ENCODE measurements at regions not wholly inside any gene's neighbourhood (a gene's known extent, or its start where the extent isn't known, plus 50 kb on each side); places are given as distances from the start of the nearest gene placed in this dataset.

GRCh38 chr6:142500250-142500786 lies 198.5 kb downstream of the ADGRG6 start:
- DNase-seq = no peak

- no peak for DNase-seq
Observed at GRCh38 chr6:142501795-142502194, 200.0 kb downstream of the ADGRG6 start.

- no peak for DNase-seq
Observed at GRCh38 chr6:142507065-142507464, 205.3 kb downstream of the ADGRG6 start.

GRCh38 chr6:142510211-142510610 lies 208.4 kb downstream of the ADGRG6 start:
- no peak for DNase-seq

- no peak for DNase-seq
Observed at GRCh38 chr6:142518126-142518525, 216.3 kb downstream of the ADGRG6 start.

GRCh38 chr6:142518761-142519160 lies 217.0 kb downstream of the ADGRG6 start:
- DNase-seq = no peak

DNA sequence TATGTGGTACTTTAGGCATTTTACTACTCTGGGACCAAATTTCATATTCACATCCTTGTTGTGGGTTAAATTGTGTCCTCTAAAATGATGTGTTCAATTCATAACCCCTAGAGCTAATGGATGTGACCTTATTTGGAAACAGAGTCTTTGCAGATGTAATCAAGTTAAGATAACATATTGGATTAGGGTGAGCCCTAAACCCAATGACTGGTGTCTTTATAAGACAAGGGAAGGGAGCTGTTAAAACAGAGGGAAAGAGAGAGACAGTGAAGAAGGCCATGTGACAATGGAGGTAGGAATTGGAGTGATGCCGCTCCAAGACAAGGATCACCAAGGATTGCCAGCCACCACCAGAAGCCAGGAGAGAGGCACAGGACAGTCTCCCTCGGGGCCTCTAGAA lies 220.0 kb downstream of the ADGRG6 start:
- DNase-seq = no peak

- DNase-seq = no peak
Observed at GRCh38 chr6:142523515-142524375, 221.9 kb downstream of the ADGRG6 start.

DNA sequence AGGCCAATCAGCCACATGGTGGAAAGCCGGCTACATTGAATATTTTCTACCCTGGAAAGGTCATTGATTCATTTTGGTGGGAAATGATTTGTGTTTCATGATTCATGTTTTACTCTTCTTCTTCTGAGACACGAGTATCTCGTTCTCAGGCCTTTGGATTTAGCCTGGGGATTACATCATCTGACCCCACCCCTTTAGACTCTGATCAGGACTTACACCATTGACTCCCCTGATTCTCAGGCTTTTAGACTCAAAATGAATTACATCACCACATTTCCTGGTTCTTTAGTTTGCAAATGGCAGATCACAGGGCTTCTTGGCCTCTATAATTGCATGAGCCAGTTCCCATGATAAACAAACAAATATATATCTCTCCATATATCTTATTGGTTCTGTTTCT lies 228.8 kb downstream of the ADGRG6 start:
- DNase-seq = no peak

- no peak for DNase-seq
Observed at GRCh38 chr6:142531727-142532126, 229.9 kb downstream of the ADGRG6 start.

DNA sequence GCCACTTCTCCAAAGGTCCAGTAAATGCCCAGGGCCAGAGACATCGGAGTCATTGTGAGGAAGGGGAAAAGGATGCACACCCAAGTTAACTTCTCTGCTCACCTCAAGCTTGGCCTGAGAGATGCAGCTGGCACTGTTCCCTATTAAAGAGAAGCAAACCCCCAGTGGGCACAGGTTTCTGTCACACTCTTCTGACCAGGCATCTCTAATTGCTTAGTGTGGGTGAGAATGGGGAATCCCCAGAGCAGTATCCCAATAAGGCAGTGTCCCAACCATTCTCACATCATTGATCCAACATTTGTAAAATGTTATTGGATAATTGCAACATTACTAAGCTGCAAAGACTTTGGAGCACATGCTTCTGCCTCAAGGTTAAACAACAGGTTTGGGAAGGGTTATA lies 232.3 kb downstream of the ADGRG6 start:
- DNase-seq = no peak

- no peak for DNase-seq
Observed at GRCh38 chr6:142534484-142534883, 232.7 kb downstream of the ADGRG6 start.

- DNase-seq = no peak
Observed at GRCh38 chr6:142537612-142538478, 236.0 kb downstream of the ADGRG6 start.

- no peak for DNase-seq
Observed at GRCh38 chr6:142542704-142543233, 241.0 kb downstream of the ADGRG6 start.

DNA sequence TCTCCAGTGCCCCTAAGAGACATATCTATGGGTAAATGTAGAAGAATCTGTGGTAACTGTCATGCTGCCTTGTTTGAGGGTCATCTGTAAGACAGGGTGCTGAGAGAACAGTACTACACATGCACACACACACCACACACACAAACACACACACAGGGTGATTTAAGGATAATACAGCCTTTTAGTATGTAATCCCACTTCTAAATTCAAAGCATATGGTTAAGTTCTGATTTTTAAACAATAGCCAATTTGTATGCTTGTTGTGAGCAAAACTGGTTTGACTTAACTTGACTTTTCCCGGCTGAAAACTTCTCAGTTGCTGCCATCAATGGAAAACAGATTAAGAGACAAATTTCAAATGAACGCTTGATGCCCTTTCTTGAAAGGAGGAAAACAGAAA lies 241.8 kb downstream of the ADGRG6 start:
- no peak for DNase-seq

DNA sequence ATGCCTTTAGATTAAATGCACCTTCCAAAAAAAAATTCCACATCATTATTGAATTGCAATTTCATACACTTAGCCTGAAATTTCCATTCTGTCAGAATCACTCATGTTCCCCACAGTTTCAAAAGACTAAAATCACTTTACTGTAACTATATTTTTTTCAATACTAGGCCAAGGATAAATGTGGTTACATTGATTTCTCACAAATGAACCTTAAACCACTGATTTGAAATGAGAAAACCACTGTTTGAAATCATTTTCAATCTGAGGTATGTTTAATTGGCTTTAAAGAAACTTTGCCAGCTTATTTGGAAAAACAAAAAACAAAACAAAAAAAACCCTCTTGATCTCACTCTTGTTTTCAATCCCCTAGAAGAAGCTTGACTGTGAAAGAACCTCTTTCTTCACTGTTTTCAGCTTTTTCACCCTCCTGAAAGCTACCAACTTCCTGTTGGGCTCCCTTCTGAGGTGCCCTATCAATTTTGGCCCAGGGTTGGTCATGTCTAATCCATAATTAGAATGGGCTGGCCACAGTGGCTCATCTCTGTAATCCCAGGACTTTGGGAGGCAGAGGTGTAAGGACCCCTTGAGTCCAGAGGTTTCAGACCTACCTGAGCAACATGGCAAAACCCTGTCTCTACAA lies 242.5 kb downstream of the ADGRG6 start:
- no peak for DNase-seq

- DNase-seq = no peak
Observed at GRCh38 chr6:142545147-142545546, 243.3 kb downstream of the ADGRG6 start.

GRCh38 chr6:142548566-142548965 lies 246.8 kb downstream of the ADGRG6 start:
- DNase-seq = no peak

- DNase-seq = no peak
Observed at GRCh38 chr6:142550310-142551063, 248.7 kb downstream of the ADGRG6 start.

- DNase-seq = peak in 1 of 56 donors; percentile 1
Observed at GRCh38 chr6:142551274-142551811, 249.5 kb downstream of the ADGRG6 start.
